HCT116 (cell line): ENCODE measurements at regions not wholly inside any gene's neighbourhood (a gene's known extent, or its start where the extent isn't known, plus 50 kb on each side); places are given as distances from the start of the nearest gene placed in this dataset.

Experiments used
- ATAC-seq: fragments of 200-7000 bp; cut with Tn5 transposase; 2 replicates; pipeline ENCODE4 v1.9.1; 2020; ENCODE audit warnings: mild to moderate bottlenecking, moderate library complexity
- BruUV-seq: library from RNA; stranded (reverse); fragments of 400-500 nt; replicated peaks from 2 replicates; lab custom pipeline; 2021; lab: Mats Ljungman, UMichigan
- CTCF ChIA-PET: fragments of 300-600 bp; sonication (Branson Sonifier 250); formaldehyde crosslinking; loops from one replicate; lab custom pipeline; 2021; ENCODE audit warnings: antibody characterized with exemption; lab: Charles Lee
- POLR2A ChIA-PET: fragments of 300-600, 350-600 bp; sonication (Branson Sonifier 250); formaldehyde crosslinking; loops from one replicate; lab custom pipeline; 2021; ENCODE audit warnings: antibody characterized with exemption; lab: Charles Lee
- RAD21 ChIA-PET, 2 experiments: fragments of 300-600 bp; sonication (Branson Sonifier 250); formaldehyde crosslinking; loops; one replicate each; lab custom pipeline; 2023; ENCODE audit warnings: low total read pairs in 2 of 2; ENCODE audit not compliant: uncharacterized antibody in 2 of 2, unreplicated experiment in 2 of 2, low non-redundant PET in 1 of 2; lab: Charles Lee
- DNase-seq: peaks from one replicate; pipeline ENCODE4 v3.0.0-alpha.2; 2010; ENCODE audit warnings: low read depth, low spot score
- H2AFZ ChIP-seq: fragments of 200-600 bp; shearing (Covaris generic), sonication (generic); 2 replicates; pipeline ENCODE4 v1.6.1; 2017; ENCODE audit warnings: low read depth, mixed run types, mixed read lengths, antibody characterized with exemption, low read length; ENCODE audit not compliant: poor library complexity, severe bottlenecking
- H3K27ac ChIP-seq: 2 replicates; pipeline ENCODE4 v1.5.1; 2012; ENCODE audit warnings: low read depth, low read length
- H3K27me3 ChIP-seq: fragments of 200-600 bp; sonication (generic); 2 replicates; pipeline ENCODE4 v1.6.1; 2016; ENCODE audit warnings: mixed run types, low read length, mixed read lengths; ENCODE audit not compliant: insufficient read depth
- H3K36me3 ChIP-seq, 2 experiments: fragments of 200-500 bp in 1 of 2; fragments of 200-600 bp in 1 of 2; sonication (Bioruptor generic) in 1 of 2; sonication (generic) in 1 of 2; 2 replicates each; pipeline versions ENCODE4 v1.5.1 to v1.6.1; 2014 to 2016; ENCODE audit warnings: low read length in 2 of 2, inconsistent platforms in 1 of 2, mixed read lengths in 1 of 2, mixed run types in 1 of 2; ENCODE audit not compliant: insufficient read depth in 2 of 2, control insufficient read depth in 1 of 2
- H3K4me1 ChIP-seq, 2 experiments: fragments of 200-600 bp in 1 of 2; sonication (generic) in 1 of 2; 2 replicates each; pipeline versions ENCODE4 v1.5.1 to v1.6.1; 2012 to 2017; ENCODE audit warnings: low read length in 2 of 2, inconsistent platforms in 1 of 2, mild to moderate bottlenecking in 1 of 2, mixed read lengths in 1 of 2, mixed run types in 1 of 2, moderate library complexity in 1 of 2; ENCODE audit not compliant: insufficient read depth in 2 of 2, control insufficient read depth in 1 of 2
- H3K4me2 ChIP-seq: fragments of 200-600 bp; sonication (generic); 2 replicates; pipeline ENCODE4 v1.6.1; 2017; ENCODE audit warnings: mixed run types, low read length, mixed read lengths
- H3K4me3 ChIP-seq, 2 experiments: fragments of 200-600 bp in 1 of 2; sonication (generic) in 1 of 2; replicated peaks in 1 of 2; 2 replicates each; pipeline ENCODE4 v1.5.1; 2011 to 2016; ENCODE audit warnings: low read length in 2 of 2, control low read depth in 1 of 2, low read depth in 1 of 2, mild to moderate bottlenecking in 1 of 2, mixed read lengths in 1 of 2, mixed run types in 1 of 2
- H3K79me2 ChIP-seq: fragments of 200-600 bp; sonication (generic); 2 replicates; pipeline ENCODE4 v1.6.1; 2017; ENCODE audit warnings: mild to moderate bottlenecking, mixed run types, low read length, moderate library complexity, mixed read lengths; ENCODE audit not compliant: insufficient read depth
- H3K9ac ChIP-seq: fragments of 200-600 bp; sonication (generic); 2 replicates; pipeline ENCODE4 v1.6.1; 2016; ENCODE audit warnings: low read length, mixed read lengths
- H3K9me2 ChIP-seq: fragments of 200-600 bp; sonication (generic), shearing (Covaris generic); 2 replicates; pipeline ENCODE4 v1.6.1; 2017; ENCODE audit warnings: mixed run types, mild to moderate bottlenecking, moderate library complexity; ENCODE audit not compliant: insufficient read depth
- H3K9me3 ChIP-seq, 2 experiments: fragments of 200-500 bp in 1 of 2; fragments of 200-600 bp in 1 of 2; sonication (Bioruptor generic) in 1 of 2; sonication (generic) in 1 of 2; 2 replicates each; pipeline ENCODE4 v1.6.1; 2014 to 2017; ENCODE audit warnings: low read length in 2 of 2, mixed read lengths in 2 of 2, inconsistent platforms in 1 of 2, low read depth in 1 of 2, mild to moderate bottlenecking in 1 of 2, mixed run types in 1 of 2, moderate library complexity in 1 of 2; ENCODE audit not compliant: control insufficient read depth in 1 of 2, insufficient read depth in 1 of 2
- H4K20me1 ChIP-seq: fragments of 200-600 bp; sonication (generic), shearing (Covaris generic); 2 replicates; pipeline ENCODE4 v1.6.1; 2017; ENCODE audit warnings: mixed run types, mild to moderate bottlenecking, moderate library complexity; ENCODE audit not compliant: insufficient read depth
- ATF3 ChIP-seq: IDR thresholded peaks from 2 replicates; pipeline ENCODE4 v1.6.1; 2012
- CBX3 ChIP-seq: IDR thresholded peaks from 2 replicates; pipeline ENCODE4 v1.6.1; 2012; ENCODE audit warnings: low read depth
- CEBPB ChIP-seq: IDR thresholded peaks from 2 replicates; pipeline ENCODE4 v1.6.1; 2012; ENCODE audit warnings: low read depth
- CTCF ChIP-seq, 3 experiments: fragments of 200-600 bp in 1 of 3; sonication (generic) in 1 of 3; IDR thresholded peaks in 2 of 3; conservative IDR thresholded peaks in 1 of 3; 2 replicates each; pipeline ENCODE4 v1.5.1; 2012 to 2017; ENCODE audit warnings: low read depth in 2 of 3, low read length in 2 of 3, antibody characterized with exemption in 1 of 3, borderline replicate concordance in 1 of 3, control low read depth in 1 of 3, mild to moderate bottlenecking in 1 of 3, mixed read lengths in 1 of 3, mixed run types in 1 of 3, moderate library complexity in 1 of 3; ENCODE audit not compliant: insufficient read depth in 1 of 3
- EZH2 ChIP-seq: fragments of 200-600 bp; sonication (generic); IDR thresholded peaks from 2 replicates; pipeline ENCODE4 v1.6.1; 2017; ENCODE audit warnings: antibody characterized with exemption, mixed run types
- EZH2phosphoT487 ChIP-seq: fragments of 200-600 bp; IDR thresholded peaks from 2 replicates; pipeline ENCODE4 v1.6.1; 2018; ENCODE audit warnings: antibody characterized with exemption, borderline replicate concordance
- JUND ChIP-seq: IDR thresholded peaks from 2 replicates; pipeline ENCODE4 v1.6.1; 2012
- MAX ChIP-seq: IDR thresholded peaks from 2 replicates; pipeline ENCODE4 v1.6.1; 2012
- POLR2A ChIP-seq: IDR thresholded peaks from 2 replicates; pipeline ENCODE4 v1.7.0; 2011; ENCODE audit warnings: borderline replicate concordance; ENCODE audit not compliant: insufficient read depth, insufficient read length; ENCODE audit errors: extremely low read depth
- POLR2AphosphoS5 ChIP-seq: IDR thresholded peaks from 2 replicates; pipeline ENCODE4 v1.6.1; 2011; ENCODE audit warnings: mild to moderate bottlenecking, low read depth, low read length, moderate library complexity
- RAD21 ChIP-seq: IDR thresholded peaks from 2 replicates; pipeline ENCODE4 v1.6.1; 2012; ENCODE audit warnings: low read depth, mild to moderate bottlenecking
- SIN3A ChIP-seq: IDR thresholded peaks from 2 replicates; pipeline ENCODE4 v1.6.1; 2012; ENCODE audit warnings: low read depth
- SP1 ChIP-seq: IDR thresholded peaks from 2 replicates; pipeline ENCODE4 v1.6.1; 2012; ENCODE audit warnings: low read depth
- SRF ChIP-seq: IDR thresholded peaks from 2 replicates; pipeline ENCODE4 v1.6.1; 2012; ENCODE audit warnings: low read depth
- YY1 ChIP-seq: IDR thresholded peaks from 2 replicates; pipeline ENCODE4 v1.6.1; 2011; ENCODE audit warnings: low read length, low read depth, moderate library complexity, mild to moderate bottlenecking; ENCODE audit not compliant: insufficient replicate concordance; ENCODE audit errors: extremely low read depth
- ZBTB33 ChIP-seq: IDR thresholded peaks from 2 replicates; pipeline ENCODE4 v1.6.1; 2011; ENCODE audit warnings: mild to moderate bottlenecking, low read length, moderate library complexity; ENCODE audit not compliant: insufficient replicate concordance; ENCODE audit errors: extremely low read depth
- ZFX ChIP-seq: fragments of 450-650 bp; IDR thresholded peaks from 2 replicates; pipeline ENCODE4 v1.6.1; 2017
- intact Hi-C: fragments of 100-400 bp; cut with micrococcal nuclease; formaldehyde crosslinking; loops from 2 replicates; pipeline ENCODE4 v1.10.0; 2022

GRCh38 chr21:39106881-39107462, 76.3 kb downstream of the PSMG1 start:
- CTCF ChIA-PET: no interaction called here
- Histone ChIP-seq H3K9ac (no peak overlapping the region), H3K36me3 (no peaks in the 10 kb centered on the region), H3K4me2 (no peak overlapping the region), H3K9me2 (no peaks in the 10 kb centered on the region), H4K20me1 (no peaks in the 10 kb centered on the region), H3K79me2 (no peaks in the 10 kb centered on the region), H3K4me1 (no peaks in the 10 kb centered on the region), H3K4me3 (no peak overlapping the region), H3K9me3 (no peaks in the 10 kb centered on the region), H2AFZ (no peak overlapping the region), H3K27me3 (peaks cover 9% of the 10 kb centered on the region; the same call in 1 of the 2 replicates), H3K27ac (no peak overlapping the region)
- no peak for ATAC-seq
- no peak for TF ChIP-seq RAD21
- no peak for TF ChIP-seq EZH2
- no peak for TF ChIP-seq YY1
- no peak for TF ChIP-seq SIN3A
- no peak for TF ChIP-seq JUND
- no peak for TF ChIP-seq ZBTB33
- no peak for TF ChIP-seq MAX
- TF ChIP-seq CEBPB: no peak
- TF ChIP-seq ZFX: no peak
- no peak for TF ChIP-seq EZH2phosphoT487
- TF ChIP-seq SRF: no peak
- no peak for TF ChIP-seq POLR2AphosphoS5
- TF ChIP-seq CBX3: no peak
- no peak for TF ChIP-seq CTCF (IDR thresholded peaks at IDR 0.05 in 2 of 3, conservative IDR thresholded peaks at IDR 0.05 in 1 of 3; ENCODE audit: borderline replicate concordance in 1 of 3, insufficient read depth in 1 of 3, low read depth in 2 of 3, low read length in 2 of 3)
- no peak for TF ChIP-seq SP1
- TF ChIP-seq POLR2A: no peak
- no peak for TF ChIP-seq ATF3
- BruUV-seq: no TSS peak
- RAD21 ChIA-PET: interaction anchor here in 1 of 2 experiments (0.7 kb wide), 1 partner anchor 373 kb away, joined by 3 read pairs; no protein-coding TSS in a partner anchor
- POLR2A ChIA-PET: no interaction called here
- intact Hi-C loops: no loop called here
- DNase-seq: no peak
